ENCODE measurements at regions not wholly inside any gene's neighbourhood (a gene's known extent, or its start where the extent isn't known, plus 50 kb on each side); places are given as distances from the start of the nearest gene placed in this dataset.
A peak's percentile ranks its signal among the peaks of the same experiment; 100 is the strongest.

- Histone ChIP-seq H3K9me3 (ENCODE audit: severe bottlenecking) (no peaks in the 10 kb centered on the region), H3K4me3 (ENCODE audit: severe bottlenecking) (no peak overlapping the region), H3K27ac (ENCODE audit: poor library complexity, severe bottlenecking) (no peak overlapping the region), H3K4me1 (ENCODE audit: insufficient read depth, poor library complexity, severe bottlenecking) (no peaks in the 10 kb centered on the region), H3K27me3 (ENCODE audit: insufficient read depth, poor library complexity, severe bottlenecking) (no peaks in the 10 kb centered on the region), H3K36me3 (ENCODE audit: low read depth) (no peaks in the 10 kb centered on the region)
- no peak for TF ChIP-seq CTCF (IDR thresholded peaks at IDR 0.05; ENCODE audit: poor library complexity, severe bottlenecking)
- no peak for ATAC-seq (ENCODE audit: low read depth)
- no peak for DNase-seq (ENCODE audit: low spot score)
Observed at GRCh38 chr5:51302343-51302742, 80.9 kb upstream of the ISL1 start.

GRCh38 chr5:51326844-51327243, 56.4 kb upstream of the ISL1 start:
- no peak for TF ChIP-seq CTCF (IDR thresholded peaks at IDR 0.05; ENCODE audit: poor library complexity, severe bottlenecking)

More at GRCh38 chr5:51326844-51327243, 56.4 kb upstream of the ISL1 start:
- H3K9me3 ChIP-seq (ENCODE audit: severe bottlenecking), result peaks cover 3% of the 10 kb centered on the region
- H3K4me3 ChIP-seq (ENCODE audit: severe bottlenecking), result no peak overlapping the region
- no peak for DNase-seq (ENCODE audit: low spot score)
- H3K27ac ChIP-seq (ENCODE audit: poor library complexity, severe bottlenecking), result no peak overlapping the region
- H3K36me3 ChIP-seq (ENCODE audit: low read depth), result no peaks in the 10 kb centered on the region
- no peaks in the 10 kb centered on the region for H3K4me1 ChIP-seq (ENCODE audit: insufficient read depth, poor library complexity, severe bottlenecking)
- ATAC-seq (ENCODE audit: low read depth), result peak; percentile 54; the same call in 2 of the 3 replicates
- peaks cover 3% of the 10 kb centered on the region for H3K27me3 ChIP-seq (ENCODE audit: insufficient read depth, poor library complexity, severe bottlenecking)

All from RWPE2 (cell line).